Medulla oblongata (tissue), 1 donor: ENCODE measurements at regions not wholly inside any gene's neighbourhood (a gene's known extent, or its start where the extent isn't known, plus 50 kb on each side); places are given as distances from the start of the nearest gene placed in this dataset.
"Not testable (repeated sequence)": the region's sequence is repeated elsewhere in the genome, so short reads cannot be mapped to it uniquely, and the experiment has no call there.

Experiments
- DNase-seq: peaks from one replicate; pipeline ENCODE4 v3.0.0-alpha.2; 2015; ENCODE audit errors: extremely low spot score

DNA sequence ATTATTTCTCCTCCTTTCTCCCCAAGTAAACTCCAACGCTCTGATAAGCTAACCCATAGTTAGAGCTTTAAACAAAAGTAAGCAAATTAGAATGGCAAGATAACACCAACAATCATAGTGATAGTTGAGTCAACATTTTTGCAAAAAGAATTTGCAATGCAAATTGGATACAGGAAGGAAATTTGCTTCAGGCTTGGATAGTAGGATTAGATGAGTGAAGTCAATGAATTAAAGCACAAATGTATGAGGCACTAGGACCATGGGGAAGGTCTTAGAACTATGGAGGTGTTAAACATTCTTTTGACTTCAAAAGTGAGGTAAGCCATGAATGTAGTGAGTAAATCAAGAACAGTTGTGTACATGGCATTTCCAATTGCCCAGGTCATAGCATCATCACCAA lies 289.8 kb upstream of the GRAMD2B start:
- no peak for DNase-seq

DNA sequence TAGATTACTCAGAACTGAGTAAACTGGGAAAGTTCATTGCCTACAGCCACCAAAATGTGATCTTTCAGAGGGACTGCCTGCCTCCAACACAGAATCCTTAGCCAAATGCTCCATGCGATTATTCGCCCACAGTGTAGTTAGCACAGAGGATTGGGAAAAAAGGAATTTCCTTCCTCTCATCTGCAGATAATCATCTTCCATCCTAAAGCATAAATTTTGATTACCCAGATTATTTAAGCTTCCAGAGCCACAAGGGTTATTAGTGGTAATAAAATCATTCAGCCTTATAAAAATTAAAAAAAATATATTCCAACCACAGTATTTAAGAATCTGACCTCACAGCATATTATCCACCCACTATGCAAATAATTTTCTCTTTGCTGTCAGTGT lies 285.3 kb upstream of the GRAMD2B start:
- no peak for DNase-seq

DNA sequence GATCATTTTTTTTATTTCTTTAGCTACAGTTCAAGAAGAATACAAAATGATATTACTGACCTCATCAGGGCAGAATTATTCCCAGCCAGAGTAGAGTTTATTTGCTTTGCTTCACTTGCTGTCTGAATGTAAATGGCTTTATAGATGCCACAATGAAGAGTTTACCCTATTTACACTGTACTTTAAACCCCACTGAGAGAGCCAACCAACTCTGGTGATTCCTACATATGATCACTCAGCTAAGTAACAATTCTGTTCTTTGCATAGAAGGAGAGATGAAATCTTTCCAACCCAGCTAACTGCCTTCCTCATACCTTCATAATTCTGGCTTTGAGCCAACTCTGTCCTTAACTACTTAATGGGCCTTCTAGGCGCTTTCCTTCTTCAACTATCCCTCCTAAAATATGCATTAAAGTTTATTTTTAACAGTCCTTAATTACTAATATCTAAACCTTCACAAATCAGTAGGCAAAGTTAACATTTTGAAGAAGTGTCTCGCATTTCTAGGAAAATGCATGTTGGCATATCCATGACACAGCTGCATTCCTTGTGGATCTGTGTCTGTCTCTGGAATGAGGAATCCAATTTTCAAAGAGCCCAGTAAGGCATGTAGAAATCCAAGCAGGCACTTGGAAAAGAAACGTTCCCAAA lies 284.8 kb upstream of the GRAMD2B start:
- no peak for DNase-seq

DNA sequence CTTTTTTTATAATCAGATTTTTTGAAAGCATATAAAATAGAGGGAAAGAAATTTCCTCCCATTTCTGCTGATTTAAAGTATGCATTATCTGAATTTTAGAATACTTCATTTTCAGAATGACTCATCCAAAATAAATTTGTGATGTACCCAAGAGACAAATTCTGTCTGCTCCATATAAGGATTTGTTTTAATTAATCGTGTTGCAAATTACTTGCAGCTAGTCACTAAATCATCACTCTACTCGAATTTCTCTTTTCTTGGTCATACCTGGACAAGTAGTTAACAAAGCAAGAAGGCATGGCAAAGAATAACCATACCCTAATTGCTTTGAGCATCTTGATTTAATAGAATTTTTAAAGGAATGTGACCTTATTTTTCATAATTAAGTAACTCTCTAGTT lies 284.1 kb upstream of the GRAMD2B start:
- DNase-seq, result no peak

DNA sequence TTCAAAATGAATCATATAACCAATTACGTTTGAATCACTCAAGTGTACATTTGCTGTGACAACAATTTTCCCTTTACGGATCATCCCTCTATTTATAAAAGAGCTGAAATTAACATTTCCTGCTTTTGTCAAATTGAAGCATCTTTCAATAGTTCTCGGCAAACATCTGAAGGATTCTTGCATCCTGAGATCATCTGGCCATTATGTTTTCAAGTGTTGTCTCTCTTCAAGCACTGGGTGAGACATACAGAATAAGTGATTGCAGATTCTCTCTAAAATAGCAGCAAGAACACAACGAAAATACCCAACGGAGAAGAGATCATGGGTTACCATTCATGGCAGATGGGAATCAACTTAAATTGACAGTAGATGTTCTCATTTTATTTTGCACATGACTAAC lies 283.4 kb upstream of the GRAMD2B start:
- DNase-seq, result no peak

DNA sequence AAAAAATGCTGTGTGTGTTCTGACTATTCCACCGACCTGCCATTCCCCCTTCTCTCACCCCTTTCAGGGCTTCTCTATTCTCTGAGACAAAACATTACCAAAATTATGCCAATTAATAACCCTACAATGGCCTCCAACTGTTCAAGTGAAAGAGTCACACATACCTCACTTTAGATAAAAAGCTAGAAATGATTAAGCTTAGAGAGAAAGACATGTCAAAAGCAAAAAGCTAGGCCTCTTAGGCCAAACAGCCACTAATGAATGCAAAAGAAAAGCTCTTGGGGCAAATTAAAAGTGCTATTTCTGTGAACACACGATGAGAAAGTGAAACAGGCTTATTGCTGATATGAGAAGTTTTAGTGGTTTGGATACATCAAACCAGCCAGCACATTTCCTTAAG lies 279.6 kb upstream of the GRAMD2B start:
- no peak for DNase-seq

DNA sequence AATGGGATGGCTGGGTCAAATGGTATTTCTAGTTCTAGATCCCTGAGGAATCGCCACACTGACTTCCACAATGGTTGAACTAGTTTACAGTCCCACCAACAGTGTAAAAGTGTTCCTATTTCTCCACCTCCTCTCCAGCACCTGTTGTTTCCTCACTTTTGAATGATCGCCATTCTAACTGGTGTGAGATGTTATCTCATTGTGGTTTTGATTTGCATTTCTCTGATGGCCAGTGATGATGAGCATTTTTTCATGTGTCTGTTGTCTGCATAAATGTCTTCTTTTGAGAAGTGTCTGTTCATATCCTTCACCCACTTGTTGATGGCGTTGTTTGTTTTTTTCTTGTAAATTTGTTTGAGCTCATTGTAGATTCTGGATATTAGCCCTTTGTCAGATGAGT lies 272.9 kb upstream of the GRAMD2B start:
- DNase-seq, result not testable (repeated sequence)

DNA sequence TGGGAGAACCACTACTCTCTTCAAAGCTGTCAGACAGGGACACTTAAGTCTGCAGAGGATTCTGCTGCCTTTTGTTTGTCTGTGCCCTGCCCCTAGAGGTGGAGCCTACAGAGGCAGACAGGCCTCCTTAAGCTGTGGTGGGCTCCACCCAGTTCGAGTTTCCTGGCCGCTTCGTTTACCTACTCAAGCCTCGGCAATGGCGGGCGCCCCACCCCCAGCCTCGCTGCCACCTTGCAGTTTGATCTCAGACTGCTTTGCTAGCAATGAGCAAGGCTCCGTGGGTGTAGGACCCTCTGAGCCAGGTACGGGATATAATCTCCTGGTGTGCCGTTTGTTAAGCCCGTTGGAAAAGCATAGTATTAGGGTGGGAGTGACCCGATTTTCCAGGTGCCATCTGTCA lies 267.9 kb upstream of the GRAMD2B start:
- not testable (repeated sequence) for DNase-seq

DNA sequence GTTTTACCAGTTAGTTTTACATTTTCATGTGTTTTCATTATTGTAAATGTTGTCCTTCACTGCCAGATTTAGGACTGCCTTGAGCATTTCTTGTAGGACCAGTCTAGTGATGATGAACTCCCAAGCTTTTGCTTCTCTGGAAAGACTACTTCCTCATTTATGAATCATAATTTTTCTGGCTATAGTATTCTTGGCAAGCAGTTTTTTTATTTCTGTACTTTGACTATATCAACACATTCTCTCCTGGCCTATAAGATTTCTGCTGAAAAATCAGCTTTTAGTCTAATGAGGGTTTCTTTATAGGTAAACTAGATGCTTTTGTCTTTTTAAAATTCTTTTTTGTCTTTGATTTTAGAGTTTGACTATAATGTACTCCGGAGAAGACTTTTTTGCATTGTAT lies 256.8 kb upstream of the GRAMD2B start:
- DNase-seq, result no peak

DNA sequence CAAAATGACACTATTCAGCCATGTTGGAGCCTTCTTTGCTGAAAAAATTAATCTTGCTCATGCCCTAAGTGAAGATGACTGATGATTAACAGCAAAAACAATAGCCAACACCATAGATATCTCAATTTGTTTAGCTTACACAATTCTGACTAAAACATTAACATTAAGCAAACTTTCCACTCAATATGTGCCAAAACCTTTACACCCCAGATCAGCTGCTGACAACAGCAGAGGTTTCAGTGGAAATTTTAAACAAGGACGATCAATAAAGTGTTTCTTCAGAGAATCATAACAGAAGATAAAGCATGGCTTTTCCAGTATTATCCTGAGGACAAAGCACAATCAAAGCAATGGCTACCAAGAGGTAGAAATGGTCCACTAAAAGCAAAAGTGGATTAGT lies 254.4 kb upstream of the GRAMD2B start:
- no peak for DNase-seq

DNA sequence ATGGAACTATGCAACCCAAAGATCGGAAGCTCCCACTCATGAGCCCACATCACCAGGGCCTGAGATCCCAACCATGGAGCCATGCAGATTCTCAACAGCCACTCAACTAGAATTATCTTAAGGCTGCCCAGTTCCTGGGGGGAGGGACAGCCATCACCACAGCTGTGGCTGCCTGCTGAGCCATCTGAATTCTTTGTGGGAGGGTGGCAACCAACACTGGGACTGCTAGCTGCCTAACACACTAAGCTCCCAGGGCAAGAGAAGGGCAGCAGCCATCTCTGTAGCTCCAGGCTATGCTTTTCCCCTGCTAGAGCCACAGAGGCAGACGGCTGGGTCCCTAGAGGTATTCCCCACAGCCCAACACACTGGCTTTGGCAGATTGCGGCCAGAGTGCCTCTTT lies 251.3 kb upstream of the GRAMD2B start:
- DNase-seq, result no peak

DNA sequence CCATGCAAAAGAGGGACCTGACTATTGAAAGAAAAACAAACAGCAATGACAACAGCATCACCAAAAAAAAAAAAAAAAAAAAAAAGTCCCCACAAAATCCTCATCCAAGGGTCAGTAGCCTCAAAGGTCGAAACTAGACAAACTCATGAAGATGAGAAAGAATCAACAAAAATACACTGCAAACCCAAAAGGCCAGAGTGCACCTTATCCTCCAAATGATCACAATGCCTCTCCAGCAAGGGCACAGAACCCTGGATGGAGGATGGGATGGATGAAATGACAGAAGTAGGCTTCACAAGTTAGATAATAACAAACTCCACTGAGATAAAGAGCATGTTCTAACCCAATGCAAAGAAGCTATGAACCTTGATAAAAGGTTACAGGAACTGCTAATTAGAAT lies 250.4 kb upstream of the GRAMD2B start:
- no peak for DNase-seq

DNA sequence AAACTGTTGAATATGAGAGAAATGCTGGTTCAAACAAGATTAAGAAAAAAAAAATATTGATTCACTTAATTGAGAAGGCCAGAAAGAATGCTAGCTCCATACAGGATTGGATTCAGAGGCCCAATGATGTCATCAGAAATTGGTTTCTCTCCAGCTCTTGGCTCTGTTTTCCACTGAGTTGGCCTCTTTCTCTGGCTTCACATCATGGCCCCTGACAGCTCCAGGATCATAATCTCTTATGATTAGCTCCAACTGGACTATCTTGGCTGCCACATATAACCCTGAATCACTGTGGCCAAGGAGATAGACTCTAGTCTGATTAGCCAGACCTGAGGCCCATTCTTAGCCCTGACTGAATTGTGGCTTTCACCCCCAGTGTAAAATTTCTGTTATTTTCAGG lies 244.7 kb upstream of the GRAMD2B start:
- peak; percentile 43 for DNase-seq

DNA sequence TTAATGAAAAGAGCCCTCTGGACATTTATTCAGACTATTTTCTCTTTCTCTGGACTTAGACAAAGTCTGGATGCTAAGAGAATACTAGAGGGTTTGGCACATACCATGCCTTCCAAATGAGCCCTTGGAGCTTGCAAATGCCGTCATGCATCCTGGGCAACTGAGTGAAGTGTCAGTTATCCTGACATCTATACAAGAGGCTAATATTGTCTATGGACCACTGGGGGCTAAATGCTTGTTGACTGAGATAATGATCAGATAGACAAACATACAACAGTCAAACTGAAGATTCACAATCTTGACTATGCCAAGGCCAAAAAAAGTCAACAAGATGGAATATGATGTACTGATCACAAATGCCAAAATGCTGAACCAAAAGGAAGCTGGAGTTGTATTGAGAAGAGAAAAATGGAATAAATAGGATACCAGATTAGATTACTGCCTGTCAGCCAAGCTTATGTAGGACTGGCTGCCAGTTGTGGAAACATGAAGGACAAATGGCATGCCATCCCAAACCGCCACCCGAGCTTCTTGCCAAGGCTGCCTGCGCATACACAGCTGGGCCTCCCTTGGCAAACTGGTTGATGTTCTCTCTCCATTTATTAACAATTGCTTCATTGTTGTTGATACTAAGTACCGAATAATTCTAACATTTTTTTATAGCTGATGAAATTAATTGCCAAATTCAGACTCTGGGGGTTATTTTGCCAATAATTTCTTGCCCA lies 240.1 kb upstream of the GRAMD2B start:
- DNase-seq, result peak; percentile 68

DNA sequence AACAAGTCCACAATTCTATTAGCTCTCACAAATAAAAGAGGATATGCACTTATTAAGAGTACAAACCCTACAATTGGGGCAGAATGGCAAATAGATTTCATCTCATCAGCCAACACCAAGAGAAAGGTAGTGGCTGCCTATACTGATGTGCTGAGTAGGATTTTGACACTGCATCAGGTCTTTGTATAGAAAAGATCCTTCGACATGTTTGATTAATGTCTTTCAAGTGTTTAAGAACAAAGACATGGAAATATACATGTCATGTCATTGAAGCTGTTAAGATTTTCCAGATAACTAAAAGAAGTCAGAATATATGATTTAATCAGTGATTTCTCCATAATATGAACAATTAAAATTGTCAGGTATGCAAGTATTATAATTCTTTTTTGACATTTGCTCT lies 238.7 kb upstream of the GRAMD2B start:
- no peak for DNase-seq

DNA sequence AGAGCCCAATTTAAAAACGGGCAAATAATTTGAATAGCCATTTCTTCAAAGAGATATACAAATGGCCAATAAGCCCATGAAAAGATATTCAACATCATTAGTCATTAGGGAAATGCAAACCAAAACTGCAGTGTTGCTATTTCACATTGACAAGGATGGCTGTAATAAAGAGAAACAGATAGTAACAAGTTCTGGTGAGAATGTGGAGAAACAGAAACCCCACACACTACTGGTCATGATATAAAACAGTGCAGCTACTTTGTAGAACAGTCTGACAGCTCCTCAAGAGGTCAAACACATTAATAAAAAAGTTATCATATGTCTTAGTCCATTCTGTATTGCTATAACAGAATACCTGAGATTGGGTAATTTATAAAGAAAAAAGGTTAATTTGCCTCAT lies 237.0 kb upstream of the GRAMD2B start:
- DNase-seq, result no peak

DNA sequence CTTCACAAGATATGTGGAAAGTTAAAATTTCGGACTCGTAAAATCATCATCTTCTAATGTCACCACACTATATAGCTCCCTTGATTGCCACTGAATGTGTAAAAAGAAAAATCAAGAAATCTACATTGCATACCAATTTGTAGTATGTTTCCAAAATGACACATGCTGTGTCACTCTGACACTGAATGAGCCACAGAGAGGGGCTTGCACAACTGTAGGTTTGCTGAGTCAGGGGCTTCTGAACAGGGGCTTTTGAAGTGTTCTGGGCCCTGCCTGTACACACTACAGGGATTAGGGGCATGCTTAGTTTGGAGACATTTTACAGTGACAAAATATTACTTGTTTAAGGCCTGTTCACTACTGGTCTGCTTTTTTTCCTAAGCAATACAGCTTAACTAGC lies 234.4 kb upstream of the GRAMD2B start:
- no peak for DNase-seq

DNA sequence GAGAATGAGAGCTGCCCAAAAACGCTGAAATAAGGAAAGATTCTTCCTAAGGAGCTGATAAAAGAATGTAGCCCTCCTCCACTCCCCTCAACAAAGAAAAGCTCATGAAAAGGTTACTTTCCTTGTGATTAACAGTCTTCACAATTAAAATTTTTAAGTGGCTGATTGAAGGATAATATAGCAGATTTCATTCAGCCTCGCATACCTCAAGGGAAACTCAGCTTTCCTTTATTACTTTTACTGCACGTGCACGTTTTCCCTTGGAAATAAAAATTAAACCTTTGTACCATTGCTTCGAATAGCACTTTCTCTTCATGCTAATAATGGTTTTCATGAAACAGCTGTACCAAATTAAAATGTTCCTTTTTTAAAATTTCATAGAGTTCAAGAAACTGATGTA lies 234.0 kb upstream of the GRAMD2B start:
- no peak for DNase-seq

DNA sequence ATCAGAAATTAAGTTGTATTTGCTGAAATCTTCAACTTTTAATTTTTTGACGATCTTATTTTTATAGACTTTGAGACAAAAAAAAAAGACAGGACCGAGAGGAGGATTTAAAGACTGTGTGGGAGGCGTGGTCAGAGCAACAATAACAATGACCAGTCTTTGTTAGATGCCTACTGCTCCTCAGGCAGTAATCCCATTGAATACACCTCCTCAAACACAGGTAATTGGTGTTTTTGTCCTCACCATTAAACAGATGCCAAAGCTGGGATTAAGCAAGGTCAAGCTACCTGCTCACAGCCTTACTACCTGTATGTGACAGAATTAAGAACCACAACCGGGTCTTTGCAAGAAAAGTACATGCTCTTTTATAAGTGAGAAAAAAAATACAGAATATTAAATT lies 233.3 kb upstream of the GRAMD2B start:
- no peak for DNase-seq

DNA sequence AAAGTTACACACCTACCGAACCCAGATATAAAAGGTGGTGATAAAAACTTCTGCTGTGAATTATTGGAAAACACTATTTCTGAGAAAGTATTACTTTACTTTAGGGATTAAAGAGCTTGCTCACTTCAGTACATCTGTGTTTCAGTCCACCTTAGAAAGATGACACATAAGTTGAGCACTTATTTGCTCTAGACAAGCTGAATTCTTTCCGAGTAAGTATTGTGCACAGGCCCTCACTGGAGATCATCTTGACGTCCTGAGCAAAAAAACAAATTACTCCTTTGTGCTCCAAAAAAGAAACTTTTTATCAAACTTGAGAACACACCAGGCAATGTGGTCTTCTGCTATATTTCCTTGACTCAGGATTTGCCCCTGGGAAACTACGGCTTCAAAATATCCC lies 231.0 kb upstream of the GRAMD2B start:
- no peak for DNase-seq

DNA sequence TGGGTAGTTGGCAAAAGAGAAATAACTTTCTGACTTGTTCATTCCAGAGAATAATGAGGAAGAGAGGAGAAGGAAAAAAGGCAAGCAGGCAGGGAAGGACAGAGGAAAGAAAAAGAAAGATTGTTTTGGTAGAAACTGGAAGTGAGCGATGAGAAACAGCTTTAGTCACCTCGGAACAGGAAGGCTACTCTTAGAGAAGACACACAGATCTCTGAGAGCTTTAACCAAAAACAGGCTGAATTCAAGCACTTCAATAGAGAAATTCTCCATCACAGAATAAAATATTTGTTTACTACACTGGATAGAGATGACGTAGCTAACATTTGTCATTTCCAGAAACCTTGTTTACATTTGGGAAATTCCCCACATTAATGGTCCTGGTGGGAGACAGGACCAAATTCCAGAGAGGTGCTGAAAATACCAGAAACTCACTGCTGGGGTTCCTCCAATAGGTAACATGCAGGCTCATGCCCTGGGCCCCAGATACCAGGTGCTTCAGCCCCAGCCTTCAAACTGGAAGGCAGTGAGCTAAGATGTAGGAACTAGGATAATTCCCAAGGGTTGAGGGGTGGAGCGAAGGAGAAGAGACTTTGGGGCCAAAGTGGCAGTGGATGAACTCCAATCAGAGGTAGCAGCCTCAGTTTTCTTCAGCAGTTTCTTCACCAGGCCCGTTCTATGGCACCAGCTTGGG lies 227.7 kb upstream of the GRAMD2B start:
- no peak for DNase-seq

DNA sequence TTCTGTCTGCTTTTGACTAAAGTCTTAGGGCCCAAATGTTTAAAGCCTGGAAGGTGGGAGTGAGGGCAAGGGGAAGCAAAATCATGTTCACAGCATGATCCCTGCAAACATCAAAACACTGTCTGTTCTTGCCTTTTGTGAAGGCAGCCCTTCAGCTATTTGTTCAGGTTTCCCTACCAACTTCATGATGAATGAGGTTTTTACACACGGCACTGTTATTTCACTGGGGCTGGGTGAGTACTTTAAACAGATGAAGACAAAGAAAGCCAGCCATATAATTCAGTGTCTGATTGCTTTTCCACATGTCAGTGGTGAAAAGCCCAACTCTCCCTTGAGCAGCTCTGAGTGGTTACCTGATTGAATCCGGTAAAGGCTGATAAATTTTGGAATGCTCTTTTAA lies 224.7 kb upstream of the GRAMD2B start:
- no peak for DNase-seq

DNA sequence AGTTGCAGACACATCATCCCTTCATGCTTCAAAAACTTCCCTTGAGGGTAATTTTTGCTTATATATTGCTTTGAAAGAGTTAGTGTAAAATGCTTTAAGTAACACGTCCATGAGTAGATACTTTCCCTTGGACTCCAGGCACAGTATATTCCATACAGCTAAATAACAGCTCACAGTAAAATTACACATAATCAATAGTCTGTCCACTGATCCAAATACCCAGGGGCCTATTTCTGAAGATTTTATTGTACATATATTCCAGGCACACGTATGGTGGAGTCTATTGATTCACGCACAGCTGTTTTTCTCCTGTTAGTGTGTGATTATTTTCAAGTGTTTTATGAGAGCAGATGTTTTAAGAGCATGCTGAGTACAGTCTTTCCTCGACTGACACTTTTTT lies 223.7 kb upstream of the GRAMD2B start:
- no peak for DNase-seq
